DMS53 (cell line): ENCODE measurements at regions not wholly inside any gene's neighbourhood (a gene's known extent, or its start where the extent isn't known, plus 50 kb on each side); places are given as distances from the start of the nearest gene placed in this dataset.

Experiments
- DNase-seq: peaks from one replicate; lab custom pipeline; 2025; lab: John Stamatoyannopoulos, UW

DNA sequence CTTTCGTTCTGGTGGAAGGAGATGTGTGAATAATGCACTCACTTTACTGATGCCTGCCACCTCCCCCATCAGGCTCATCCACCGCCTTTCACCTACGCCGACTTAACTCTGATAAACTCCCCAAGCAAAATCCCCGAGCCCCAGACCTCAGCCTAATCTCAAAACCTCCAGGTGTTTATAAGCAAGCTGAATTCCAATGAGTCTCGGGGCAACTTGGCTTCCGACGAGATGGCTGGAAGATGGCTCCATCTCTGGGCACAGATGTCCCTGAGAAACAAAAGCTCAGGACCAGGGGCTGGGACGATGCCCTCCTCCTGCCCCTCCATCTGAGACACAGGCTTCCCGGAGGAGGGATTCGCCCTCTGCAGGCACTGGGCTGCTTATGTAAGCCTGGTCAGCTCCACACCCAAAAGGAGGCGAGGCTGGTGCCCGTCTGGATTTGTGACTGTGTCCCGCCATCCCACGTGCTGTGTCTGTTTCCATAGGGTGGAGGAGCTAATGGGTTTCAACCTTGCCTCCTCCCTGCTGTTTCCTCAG is 386.4 kb upstream of the TNRC6C start:
- DNase-seq, result no peak

DNA sequence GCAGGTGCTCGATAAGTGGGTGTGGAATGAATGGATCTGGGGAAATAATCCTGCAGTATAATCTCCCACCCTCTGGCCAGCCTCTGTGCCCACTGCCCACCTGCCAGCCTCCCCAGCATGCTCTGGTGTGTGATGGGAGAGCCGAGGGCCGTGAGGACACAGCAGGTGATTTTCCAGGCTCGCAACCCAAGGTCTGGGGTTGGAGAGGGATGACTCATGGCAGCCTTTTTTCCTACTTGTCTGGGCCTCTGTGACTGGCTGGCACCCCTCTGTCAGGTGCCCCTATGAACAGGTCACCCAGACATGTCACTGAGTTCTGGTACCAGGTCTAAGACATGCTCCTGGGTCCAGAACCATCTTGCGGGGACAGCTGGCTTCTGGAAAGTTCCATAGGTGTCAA is 385.7 kb upstream of the TNRC6C start:
- DNase-seq, result no peak

DNA sequence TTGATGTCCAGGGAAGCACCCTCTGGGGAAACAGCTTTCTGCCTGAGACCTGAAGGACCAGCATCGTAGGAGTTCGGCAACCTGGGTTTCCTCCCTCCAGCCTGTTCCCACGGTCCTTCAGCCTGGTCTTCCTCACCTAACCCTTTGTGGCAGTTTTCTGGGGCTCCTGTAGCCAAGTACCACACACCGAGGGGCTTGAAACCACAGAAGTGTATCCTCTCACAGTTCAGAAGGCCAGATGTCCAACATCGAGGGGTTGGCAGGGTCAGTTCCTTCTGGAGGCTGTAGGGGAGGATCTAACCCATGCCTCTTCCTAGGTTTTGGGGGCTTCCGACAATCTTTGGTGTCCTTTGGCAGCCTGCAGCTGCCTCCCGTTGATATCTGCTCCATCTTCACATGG is 381.0 kb upstream of the TNRC6C start:
- no peak for DNase-seq

DNA sequence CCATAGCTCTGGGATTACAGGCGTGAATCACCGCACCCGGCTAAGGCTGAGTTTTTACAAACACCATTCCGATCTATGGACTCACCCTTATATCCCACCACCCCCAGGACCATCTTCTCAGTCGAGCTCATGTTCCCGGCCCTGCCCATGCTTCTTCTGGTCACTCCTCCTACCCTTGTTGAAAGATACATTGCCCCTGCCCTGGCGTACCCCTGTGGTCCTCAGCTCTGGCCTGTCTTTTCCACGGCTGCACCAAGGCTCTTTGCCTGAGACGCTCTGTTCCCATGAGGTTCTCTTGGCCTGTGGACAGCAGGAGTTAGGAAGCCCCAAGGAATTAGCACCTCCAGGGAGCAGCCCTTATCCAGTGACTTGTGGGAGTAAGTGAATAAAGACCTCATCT is 379.4 kb upstream of the TNRC6C start:
- DNase-seq, result no peak

DNA sequence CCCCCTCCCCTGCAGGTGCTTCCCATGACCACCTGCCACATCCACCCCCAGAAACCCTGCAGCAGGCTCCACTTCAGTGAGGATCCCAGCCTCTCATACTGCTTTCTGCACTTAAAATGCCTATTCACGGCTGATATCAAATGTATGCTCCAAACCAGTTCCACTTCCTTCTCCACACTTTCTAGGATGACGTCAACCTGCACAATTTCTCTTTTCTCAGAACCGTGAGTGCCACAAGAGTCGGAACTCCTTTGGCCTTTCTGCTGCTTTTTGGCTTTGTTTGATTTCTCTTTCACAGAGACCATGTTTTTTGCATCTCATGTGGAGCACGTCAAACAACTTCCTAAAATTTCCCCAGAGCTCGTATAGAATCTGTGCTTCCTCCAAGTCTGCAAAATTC is 378.8 kb upstream of the TNRC6C start:
- no peak for DNase-seq

- DNase-seq, result no peak
Observed at GRCh38 chr17:77580531-77581270, 377.8 kb upstream of the TNRC6C start.

GRCh38 chr17:77581480-77581879 is 377.0 kb upstream of the TNRC6C start:
- peak; percentile 29 for DNase-seq

GRCh38 chr17:77585142-77585860 is 373.2 kb upstream of the TNRC6C start:
- DNase-seq, result no peak

DNA sequence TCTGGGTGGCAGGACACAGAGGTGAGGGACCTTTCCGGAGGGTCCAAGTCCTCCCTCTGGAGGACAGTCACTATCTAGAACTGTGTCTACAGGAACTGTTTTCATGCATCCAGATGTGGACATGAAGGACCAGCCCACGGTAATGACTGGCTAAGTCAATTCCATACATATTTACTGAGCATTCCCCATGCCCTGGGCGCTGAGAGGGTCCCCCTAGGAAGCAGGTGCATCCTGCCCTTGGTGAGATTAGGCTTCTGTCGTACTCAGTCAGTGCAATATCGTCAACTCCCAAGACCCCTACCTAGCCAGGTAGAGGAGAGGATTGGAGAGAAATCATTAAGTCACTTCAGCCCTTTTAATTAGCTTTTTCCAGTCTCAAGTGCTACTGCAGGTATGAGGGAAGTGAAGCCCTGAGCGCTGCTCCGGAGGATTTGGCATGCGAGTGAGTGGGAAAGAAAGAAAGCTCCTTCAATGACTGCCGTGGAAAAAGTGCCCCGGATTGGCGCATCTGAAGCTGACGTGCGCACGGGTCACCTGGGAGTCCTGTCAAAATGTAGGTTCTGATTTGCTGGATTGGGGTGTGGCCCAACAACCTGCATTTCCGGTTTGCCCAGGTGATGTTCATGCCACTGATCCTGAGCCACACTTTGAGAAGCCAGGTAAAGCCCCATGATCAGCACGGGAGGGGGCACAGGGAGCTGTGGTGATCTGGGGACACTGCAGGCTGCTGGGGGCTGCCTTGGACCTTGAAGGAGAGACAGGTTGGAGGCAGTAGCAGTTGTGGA is 367.4 kb upstream of the TNRC6C start:
- no peak for DNase-seq

DNA sequence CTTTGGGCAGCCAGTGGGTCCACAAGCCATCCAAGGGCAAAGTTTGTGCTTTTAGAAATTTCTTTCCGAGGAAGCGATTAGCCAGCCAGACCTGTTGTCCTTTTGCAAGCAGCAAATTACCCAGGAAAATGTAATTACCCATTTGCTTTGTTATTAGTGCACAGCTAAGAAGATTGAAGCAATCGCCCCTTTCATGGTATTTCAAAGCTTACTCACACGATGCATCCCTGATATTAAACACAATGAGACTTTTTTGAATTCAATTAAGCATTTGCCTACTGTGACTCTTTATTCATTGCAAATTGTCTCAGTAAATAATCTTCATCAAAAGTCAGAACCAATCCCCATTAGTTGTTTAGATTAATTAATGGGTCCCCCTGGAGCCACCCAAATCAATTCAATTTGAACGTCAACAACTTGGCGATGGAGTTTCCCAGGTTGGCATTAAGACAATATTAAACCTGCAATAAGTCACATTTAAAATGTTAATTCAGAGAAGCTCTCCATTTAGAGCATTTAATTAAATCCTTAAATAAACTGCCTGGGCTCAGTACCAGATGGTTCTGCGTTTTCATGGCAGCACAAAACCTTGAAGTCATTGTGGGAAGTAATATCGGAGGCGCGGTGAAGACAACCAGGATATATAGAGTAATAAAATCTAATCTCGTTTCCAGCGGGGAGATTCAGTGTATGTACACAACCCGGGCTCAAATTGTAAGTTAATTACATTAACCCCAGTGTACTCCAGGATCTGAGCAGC is 366.2 kb upstream of the TNRC6C start:
- no peak for DNase-seq

DNA sequence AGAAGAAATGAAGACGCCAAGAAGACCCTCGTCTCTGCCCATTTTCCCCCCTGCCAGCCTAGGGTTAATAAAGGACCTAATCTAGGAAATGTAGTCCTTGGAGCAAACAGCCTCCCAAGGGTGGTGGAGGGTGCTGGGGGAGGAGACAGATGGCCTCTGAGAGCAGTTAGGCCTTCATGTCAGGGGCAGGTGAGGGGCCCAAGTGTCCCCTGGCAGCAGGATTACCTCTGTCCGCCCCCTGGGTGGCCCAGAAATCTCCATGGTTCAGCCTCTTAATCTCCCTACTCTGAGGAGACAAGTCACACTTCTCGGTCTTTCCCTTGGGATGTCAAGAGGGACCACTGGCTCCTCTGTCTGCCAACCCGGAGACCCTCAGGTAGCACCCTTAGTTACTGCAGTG is 365.4 kb upstream of the TNRC6C start:
- no peak for DNase-seq

DNA sequence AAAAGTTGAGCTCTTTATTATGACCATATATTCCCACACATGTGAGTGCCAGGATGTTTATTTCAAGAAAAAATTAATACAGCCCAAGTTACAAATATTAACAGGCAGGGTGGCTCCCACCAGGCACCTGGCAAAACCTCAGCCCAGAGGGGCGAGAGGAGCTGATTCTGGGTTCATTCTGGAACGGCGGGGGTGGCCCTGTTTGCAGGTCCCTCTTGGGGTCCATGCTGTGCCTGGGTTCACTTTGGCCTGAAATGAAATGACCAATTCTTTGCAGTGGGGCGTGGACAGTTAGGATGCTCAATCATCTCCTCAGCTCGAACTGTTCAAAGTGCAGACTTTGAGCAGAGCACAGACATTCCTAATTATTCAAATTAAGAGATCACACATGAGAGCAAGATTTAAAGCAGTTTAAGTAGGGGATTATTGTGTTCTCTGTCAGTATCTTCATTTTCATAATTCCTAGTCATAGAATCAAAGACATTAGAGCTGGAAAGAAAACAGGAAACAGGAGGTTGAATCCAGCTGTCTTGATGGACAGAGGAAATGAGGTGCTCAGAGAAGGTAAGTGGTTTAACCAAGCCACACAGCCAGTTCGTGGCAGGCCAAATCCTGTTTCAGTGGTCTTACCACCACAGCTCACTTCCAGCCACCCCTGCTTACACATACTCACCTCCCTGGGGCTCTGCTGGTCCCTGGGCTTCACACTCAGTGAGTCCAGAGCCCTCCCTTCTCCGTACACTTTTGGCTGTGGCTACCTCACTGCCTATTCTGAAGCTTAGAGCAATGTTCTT is 363.9 kb upstream of the TNRC6C start:
- no peak for DNase-seq

- no peak for DNase-seq
Observed at GRCh38 chr17:77596491-77597417, 361.7 kb upstream of the TNRC6C start.

DNA sequence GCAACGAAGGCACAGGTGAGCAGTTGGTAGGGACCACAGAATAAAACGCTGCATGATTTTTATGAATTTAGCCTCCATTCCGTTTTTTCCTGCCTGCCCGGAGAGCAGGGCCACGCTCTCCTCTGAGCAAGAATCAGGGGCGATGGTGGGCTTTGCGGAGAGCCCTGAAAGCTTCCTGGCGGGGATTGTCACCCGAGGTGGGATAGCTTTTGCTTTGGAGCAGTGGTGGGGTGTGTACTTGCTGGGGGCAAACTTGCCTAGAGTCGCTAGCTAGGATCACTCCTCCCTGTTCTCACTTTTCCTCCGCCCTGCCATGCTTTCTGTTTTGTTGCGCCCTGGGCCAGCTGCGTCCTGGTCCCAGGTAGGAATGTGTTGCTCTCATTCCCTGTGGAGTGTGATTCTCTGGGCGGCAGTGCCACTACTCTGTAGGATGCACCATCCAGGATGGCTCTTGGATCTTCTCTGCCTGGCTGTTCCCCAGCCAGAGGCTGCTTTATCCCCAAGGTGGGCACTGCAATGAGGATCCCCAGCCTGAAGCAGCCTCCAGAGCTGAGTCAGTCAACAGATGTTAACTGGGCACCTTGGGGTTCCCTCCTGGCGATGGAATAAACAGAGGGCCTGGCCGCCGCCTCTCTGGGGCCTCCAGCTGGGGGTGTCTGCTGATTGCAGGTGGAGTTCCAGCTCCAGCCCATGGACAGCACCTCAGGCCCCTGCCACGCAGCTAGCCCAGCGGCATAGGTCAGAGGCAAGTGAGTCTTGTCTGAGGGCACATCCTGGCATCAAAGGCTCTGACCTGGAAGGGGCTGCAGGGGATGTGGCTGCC is 360.9 kb upstream of the TNRC6C start:
- no peak for DNase-seq

GRCh38 chr17:77598241-77598620 is 360.3 kb upstream of the TNRC6C start:
- no peak for DNase-seq

- DNase-seq, result no peak
Observed at GRCh38 chr17:77599699-77600098, 358.8 kb upstream of the TNRC6C start.

DNA sequence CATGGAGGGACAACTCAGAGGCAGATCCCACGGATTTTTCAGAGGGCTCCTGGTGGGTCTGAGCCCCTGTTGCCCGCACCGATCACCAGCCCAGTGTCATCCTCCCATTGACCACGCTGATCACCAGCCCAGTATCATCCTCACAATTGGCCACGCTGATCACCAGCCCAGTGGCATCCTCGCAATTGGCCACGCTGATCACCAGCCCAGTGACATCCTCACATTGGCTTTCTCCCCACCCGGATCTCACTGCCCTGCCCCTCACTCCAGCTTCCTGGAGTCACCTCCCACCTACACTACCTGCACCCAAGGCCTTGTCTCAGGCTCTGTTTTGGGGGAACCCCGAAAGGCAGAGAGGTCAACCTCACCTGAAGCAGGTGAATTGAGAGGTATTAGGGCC is 358.2 kb upstream of the TNRC6C start:
- no peak for DNase-seq

- DNase-seq, result no peak
Observed at GRCh38 chr17:77601054-77601979, 357.2 kb upstream of the TNRC6C start.
